H1 (cell line): ENCODE measurements at regions not wholly inside any gene's neighbourhood (a gene's known extent, or its start where the extent isn't known, plus 50 kb on each side); places are given as distances from the start of the nearest gene placed in this dataset.

Experiments
- TF ChIP-seq, protein P1 (sequence below): fragments of 300-600 bp; sonication (generic); IDR thresholded peaks from 2 replicates; pipeline ENCODE4 v1.7.1; 2012; ENCODE audit warnings: low read length, moderate library complexity, mild to moderate bottlenecking, inconsistent platforms; ENCODE audit not compliant: insufficient replicate concordance

DNA sequence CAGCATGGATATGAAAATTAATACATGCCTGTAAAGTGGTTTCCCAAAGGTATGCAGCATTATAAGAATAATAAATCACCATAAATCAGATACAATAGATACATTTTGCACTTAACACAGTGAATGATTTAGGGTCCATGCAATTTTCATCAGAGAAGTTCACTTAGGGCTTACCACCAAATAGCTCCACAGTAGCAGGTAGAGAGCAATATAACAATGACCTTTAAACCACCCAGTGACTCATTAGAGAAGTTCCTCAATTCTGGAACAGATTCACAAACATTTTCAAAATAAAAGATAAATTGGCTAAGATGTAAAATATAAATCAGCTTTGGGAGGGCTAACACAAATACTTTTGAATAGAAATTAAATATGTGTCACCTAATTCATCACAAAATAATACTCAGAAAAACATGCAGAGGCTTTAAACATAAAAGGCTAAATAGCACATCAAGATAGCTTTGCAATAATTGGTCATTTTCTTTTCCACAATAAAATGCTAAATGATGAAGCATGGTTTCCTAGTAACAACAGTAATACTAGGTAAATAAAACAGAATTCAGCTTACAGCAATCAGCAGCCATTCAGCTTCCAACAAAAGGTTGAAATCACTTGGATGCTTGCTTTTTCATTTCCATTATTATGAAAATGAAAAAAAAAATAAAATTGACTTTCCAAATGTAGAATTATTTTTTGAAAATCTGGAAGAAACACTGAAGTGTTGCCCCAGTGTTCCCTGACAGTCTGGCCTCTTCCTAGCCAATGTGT, 84.3 kb upstream of the NBEA start (continued):
- TF ChIP-seq, protein P1, sequence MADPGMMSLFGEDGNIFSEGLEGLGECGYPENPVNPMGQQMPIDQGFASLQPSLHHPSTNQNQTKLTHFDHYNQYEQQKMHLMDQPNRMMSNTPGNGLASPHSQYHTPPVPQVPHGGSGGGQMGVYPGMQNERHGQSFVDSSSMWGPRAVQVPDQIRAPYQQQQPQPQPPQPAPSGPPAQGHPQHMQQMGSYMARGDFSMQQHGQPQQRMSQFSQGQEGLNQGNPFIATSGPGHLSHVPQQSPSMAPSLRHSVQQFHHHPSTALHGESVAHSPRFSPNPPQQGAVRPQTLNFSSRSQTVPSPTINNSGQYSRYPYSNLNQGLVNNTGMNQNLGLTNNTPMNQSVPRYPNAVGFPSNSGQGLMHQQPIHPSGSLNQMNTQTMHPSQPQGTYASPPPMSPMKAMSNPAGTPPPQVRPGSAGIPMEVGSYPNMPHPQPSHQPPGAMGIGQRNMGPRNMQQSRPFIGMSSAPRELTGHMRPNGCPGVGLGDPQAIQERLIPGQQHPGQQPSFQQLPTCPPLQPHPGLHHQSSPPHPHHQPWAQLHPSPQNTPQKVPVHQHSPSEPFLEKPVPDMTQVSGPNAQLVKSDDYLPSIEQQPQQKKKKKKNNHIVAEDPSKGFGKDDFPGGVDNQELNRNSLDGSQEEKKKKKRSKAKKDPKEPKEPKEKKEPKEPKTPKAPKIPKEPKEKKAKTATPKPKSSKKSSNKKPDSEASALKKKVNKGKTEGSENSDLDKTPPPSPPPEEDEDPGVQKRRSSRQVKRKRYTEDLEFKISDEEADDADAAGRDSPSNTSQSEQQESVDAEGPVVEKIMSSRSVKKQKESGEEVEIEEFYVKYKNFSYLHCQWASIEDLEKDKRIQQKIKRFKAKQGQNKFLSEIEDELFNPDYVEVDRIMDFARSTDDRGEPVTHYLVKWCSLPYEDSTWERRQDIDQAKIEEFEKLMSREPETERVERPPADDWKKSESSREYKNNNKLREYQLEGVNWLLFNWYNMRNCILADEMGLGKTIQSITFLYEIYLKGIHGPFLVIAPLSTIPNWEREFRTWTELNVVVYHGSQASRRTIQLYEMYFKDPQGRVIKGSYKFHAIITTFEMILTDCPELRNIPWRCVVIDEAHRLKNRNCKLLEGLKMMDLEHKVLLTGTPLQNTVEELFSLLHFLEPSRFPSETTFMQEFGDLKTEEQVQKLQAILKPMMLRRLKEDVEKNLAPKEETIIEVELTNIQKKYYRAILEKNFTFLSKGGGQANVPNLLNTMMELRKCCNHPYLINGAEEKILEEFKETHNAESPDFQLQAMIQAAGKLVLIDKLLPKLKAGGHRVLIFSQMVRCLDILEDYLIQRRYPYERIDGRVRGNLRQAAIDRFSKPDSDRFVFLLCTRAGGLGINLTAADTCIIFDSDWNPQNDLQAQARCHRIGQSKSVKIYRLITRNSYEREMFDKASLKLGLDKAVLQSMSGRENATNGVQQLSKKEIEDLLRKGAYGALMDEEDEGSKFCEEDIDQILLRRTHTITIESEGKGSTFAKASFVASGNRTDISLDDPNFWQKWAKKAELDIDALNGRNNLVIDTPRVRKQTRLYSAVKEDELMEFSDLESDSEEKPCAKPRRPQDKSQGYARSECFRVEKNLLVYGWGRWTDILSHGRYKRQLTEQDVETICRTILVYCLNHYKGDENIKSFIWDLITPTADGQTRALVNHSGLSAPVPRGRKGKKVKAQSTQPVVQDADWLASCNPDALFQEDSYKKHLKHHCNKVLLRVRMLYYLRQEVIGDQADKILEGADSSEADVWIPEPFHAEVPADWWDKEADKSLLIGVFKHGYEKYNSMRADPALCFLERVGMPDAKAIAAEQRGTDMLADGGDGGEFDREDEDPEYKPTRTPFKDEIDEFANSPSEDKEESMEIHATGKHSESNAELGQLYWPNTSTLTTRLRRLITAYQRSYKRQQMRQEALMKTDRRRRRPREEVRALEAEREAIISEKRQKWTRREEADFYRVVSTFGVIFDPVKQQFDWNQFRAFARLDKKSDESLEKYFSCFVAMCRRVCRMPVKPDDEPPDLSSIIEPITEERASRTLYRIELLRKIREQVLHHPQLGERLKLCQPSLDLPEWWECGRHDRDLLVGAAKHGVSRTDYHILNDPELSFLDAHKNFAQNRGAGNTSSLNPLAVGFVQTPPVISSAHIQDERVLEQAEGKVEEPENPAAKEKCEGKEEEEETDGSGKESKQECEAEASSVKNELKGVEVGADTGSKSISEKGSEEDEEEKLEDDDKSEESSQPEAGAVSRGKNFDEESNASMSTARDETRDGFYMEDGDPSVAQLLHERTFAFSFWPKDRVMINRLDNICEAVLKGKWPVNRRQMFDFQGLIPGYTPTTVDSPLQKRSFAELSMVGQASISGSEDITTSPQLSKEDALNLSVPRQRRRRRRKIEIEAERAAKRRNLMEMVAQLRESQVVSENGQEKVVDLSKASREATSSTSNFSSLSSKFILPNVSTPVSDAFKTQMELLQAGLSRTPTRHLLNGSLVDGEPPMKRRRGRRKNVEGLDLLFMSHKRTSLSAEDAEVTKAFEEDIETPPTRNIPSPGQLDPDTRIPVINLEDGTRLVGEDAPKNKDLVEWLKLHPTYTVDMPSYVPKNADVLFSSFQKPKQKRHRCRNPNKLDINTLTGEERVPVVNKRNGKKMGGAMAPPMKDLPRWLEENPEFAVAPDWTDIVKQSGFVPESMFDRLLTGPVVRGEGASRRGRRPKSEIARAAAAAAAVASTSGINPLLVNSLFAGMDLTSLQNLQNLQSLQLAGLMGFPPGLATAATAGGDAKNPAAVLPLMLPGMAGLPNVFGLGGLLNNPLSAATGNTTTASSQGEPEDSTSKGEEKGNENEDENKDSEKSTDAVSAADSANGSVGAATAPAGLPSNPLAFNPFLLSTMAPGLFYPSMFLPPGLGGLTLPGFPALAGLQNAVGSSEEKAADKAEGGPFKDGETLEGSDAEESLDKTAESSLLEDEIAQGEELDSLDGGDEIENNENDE, result no peak
- TF ChIP-seq, all 59 proteins: peak for 0
